ENCODE measurements at regions not wholly inside any gene's neighbourhood (a gene's known extent, or its start where the extent isn't known, plus 50 kb on each side); places are given as distances from the start of the nearest gene placed in this dataset.

GRCh38 chr10:90337316-90337715 lies 520.5 kb downstream of the HTR7 start:
- no peak for TF ChIP-seq HNF4A (conservative IDR thresholded peaks at IDR 0.05)
- TF ChIP-seq YY1 (IDR thresholded peaks at IDR 0.05): no peak
- TF ChIP-seq, protein P1, sequence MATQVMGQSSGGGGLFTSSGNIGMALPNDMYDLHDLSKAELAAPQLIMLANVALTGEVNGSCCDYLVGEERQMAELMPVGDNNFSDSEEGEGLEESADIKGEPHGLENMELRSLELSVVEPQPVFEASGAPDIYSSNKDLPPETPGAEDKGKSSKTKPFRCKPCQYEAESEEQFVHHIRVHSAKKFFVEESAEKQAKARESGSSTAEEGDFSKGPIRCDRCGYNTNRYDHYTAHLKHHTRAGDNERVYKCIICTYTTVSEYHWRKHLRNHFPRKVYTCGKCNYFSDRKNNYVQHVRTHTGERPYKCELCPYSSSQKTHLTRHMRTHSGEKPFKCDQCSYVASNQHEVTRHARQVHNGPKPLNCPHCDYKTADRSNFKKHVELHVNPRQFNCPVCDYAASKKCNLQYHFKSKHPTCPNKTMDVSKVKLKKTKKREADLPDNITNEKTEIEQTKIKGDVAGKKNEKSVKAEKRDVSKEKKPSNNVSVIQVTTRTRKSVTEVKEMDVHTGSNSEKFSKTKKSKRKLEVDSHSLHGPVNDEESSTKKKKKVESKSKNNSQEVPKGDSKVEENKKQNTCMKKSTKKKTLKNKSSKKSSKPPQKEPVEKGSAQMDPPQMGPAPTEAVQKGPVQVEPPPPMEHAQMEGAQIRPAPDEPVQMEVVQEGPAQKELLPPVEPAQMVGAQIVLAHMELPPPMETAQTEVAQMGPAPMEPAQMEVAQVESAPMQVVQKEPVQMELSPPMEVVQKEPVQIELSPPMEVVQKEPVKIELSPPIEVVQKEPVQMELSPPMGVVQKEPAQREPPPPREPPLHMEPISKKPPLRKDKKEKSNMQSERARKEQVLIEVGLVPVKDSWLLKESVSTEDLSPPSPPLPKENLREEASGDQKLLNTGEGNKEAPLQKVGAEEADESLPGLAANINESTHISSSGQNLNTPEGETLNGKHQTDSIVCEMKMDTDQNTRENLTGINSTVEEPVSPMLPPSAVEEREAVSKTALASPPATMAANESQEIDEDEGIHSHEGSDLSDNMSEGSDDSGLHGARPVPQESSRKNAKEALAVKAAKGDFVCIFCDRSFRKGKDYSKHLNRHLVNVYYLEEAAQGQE (IDR thresholded peaks at IDR 0.05): no peak
- TF ChIP-seq SP1 (IDR thresholded peaks at IDR 0.05): no peak
- no peak overlapping the region for H3K4me3 ChIP-seq (ENCODE audit: low read depth in 1 of 3, low read length in 3 of 3)
- H3K9me3 ChIP-seq (ENCODE audit: control insufficient read depth in 4 of 4, low read length in 3 of 4): no peaks in the 10 kb centered on the region
- H3K36me3 ChIP-seq (ENCODE audit: control insufficient read depth in 4 of 4, insufficient read depth in 3 of 4, low read depth in 1 of 4, low read length in 3 of 4): no peaks in the 10 kb centered on the region
- H3K9ac ChIP-seq (ENCODE audit: low read depth in 1 of 2, low read length in 2 of 2): no peak overlapping the region
- DNase-seq (ENCODE audit: low spot score): no peak
- H3K4me1 ChIP-seq (ENCODE audit: control insufficient read depth in 4 of 4, insufficient read depth in 4 of 4, low read length in 3 of 4): no peaks in the 10 kb centered on the region
- no peak overlapping the region for H3K27ac ChIP-seq (ENCODE audit: low read depth in 1 of 2, low read length in 2 of 2)
- no peaks in the 10 kb centered on the region for H3K27me3 ChIP-seq (ENCODE audit: control insufficient read depth in 4 of 4, insufficient read depth in 4 of 4, low read length in 3 of 4)
- 36% methylated on average over 1 of the region's 1 CpG for WGBS

- TF ChIP-seq, protein P2, sequence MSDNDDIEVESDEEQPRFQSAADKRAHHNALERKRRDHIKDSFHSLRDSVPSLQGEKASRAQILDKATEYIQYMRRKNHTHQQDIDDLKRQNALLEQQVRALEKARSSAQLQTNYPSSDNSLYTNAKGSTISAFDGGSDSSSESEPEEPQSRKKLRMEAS (IDR thresholded peaks at IDR 0.05): no peak
- no peak for TF ChIP-seq HNF4A (conservative IDR thresholded peaks at IDR 0.05)
- TF ChIP-seq, protein P3, sequence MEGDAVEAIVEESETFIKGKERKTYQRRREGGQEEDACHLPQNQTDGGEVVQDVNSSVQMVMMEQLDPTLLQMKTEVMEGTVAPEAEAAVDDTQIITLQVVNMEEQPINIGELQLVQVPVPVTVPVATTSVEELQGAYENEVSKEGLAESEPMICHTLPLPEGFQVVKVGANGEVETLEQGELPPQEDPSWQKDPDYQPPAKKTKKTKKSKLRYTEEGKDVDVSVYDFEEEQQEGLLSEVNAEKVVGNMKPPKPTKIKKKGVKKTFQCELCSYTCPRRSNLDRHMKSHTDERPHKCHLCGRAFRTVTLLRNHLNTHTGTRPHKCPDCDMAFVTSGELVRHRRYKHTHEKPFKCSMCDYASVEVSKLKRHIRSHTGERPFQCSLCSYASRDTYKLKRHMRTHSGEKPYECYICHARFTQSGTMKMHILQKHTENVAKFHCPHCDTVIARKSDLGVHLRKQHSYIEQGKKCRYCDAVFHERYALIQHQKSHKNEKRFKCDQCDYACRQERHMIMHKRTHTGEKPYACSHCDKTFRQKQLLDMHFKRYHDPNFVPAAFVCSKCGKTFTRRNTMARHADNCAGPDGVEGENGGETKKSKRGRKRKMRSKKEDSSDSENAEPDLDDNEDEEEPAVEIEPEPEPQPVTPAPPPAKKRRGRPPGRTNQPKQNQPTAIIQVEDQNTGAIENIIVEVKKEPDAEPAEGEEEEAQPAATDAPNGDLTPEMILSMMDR (IDR thresholded peaks at IDR 0.05; ENCODE audit: low read depth, low read length, missing input control): no peak
- TF ChIP-seq TAF1 (conservative IDR thresholded peaks at IDR 0.05): no peak
- TF ChIP-seq RXRA (IDR thresholded peaks at IDR 0.05): no peak
- TF ChIP-seq EGR1 (IDR thresholded peaks at IDR 0.05; ENCODE audit: low read depth in 2 of 2): no peak
- no peak for TF ChIP-seq SP1 (IDR thresholded peaks at IDR 0.05)
Observed at GRCh38 chr10:90342480-90342879, 515.4 kb downstream of the HTR7 start.

DNA sequence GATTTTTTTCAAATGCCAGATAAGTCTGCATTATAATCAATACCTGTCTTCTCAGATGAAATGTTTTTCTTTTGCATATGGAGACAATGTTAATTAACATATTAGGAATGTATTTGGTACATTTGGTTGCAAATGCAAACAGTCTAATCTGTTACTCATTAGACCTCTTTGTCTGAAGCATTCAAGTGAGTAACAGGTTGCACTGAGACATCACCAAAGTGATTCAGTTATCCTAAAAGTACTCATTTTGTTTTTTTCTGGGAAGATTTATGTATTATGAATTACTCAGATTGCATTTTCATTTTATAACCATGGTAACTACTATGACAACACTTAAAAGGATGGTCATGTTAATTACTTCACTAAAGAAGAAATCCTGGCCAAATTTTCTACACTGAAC lies 513.6 kb downstream of the HTR7 start:
- no peak for DNase-seq (ENCODE audit: low spot score)
- H3K9me3 ChIP-seq (ENCODE audit: control insufficient read depth in 4 of 4, low read length in 3 of 4): no peaks in the 10 kb centered on the region
- no peak overlapping the region for H3K9ac ChIP-seq (ENCODE audit: low read depth in 1 of 2, low read length in 2 of 2)
- no peaks in the 10 kb centered on the region for H3K27me3 ChIP-seq (ENCODE audit: control insufficient read depth in 4 of 4, insufficient read depth in 4 of 4, low read length in 3 of 4)
- H3K36me3 ChIP-seq (ENCODE audit: control insufficient read depth in 4 of 4, insufficient read depth in 3 of 4, low read depth in 1 of 4, low read length in 3 of 4): no peaks in the 10 kb centered on the region
- no peak overlapping the region for H3K27ac ChIP-seq (ENCODE audit: low read depth in 1 of 2, low read length in 2 of 2)
- no peak overlapping the region for H3K4me3 ChIP-seq (ENCODE audit: low read depth in 1 of 3, low read length in 3 of 3)
- no peaks in the 10 kb centered on the region for H3K4me1 ChIP-seq (ENCODE audit: control insufficient read depth in 4 of 4, insufficient read depth in 4 of 4, low read length in 3 of 4)
- TF ChIP-seq SP1 (IDR thresholded peaks at IDR 0.05) (no peak), HNF4A (conservative IDR thresholded peaks at IDR 0.05) (no peak), NR2F2 (IDR thresholded peaks at IDR 0.05) (no peak), GABPA (IDR thresholded peaks at IDR 0.05 in 1 of 2, conservative IDR thresholded peaks at IDR 0.05 in 1 of 2) (no peak), HNF4G (IDR thresholded peaks at IDR 0.05) (no peak), RAD21 (IDR thresholded peaks at IDR 0.05) (no peak), TAF1 (conservative IDR thresholded peaks at IDR 0.05) (no peak), JUND (IDR thresholded peaks at IDR 0.05) (no peak), FOXA1 (IDR thresholded peaks at IDR 0.05) (no peak)
- TF ChIP-seq, protein P2 (IDR thresholded peaks at IDR 0.05): no peak
- TF ChIP-seq, protein P1 (IDR thresholded peaks at IDR 0.05): no peak
- TF ChIP-seq, protein P3 (IDR thresholded peaks at IDR 0.05; ENCODE audit: low read depth, low read length, missing input control): no peak
- TF ChIP-seq, protein P4, sequence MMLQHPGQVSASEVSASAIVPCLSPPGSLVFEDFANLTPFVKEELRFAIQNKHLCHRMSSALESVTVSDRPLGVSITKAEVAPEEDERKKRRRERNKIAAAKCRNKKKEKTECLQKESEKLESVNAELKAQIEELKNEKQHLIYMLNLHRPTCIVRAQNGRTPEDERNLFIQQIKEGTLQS (IDR thresholded peaks at IDR 0.05): no peak

More at GRCh38 chr10:90342480-90342879, 515.4 kb downstream of the HTR7 start:
- no peaks in the 10 kb centered on the region for H3K36me3 ChIP-seq (ENCODE audit: control insufficient read depth in 4 of 4, insufficient read depth in 3 of 4, low read depth in 1 of 4, low read length in 3 of 4)
- H3K27ac ChIP-seq (ENCODE audit: low read depth in 1 of 2, low read length in 2 of 2): no peak overlapping the region
- no peak overlapping the region for H3K4me3 ChIP-seq (ENCODE audit: low read depth in 1 of 3, low read length in 3 of 3)
- H3K4me1 ChIP-seq (ENCODE audit: control insufficient read depth in 4 of 4, insufficient read depth in 4 of 4, low read length in 3 of 4): no peaks in the 10 kb centered on the region
- DNase-seq (ENCODE audit: low spot score): no peak
- no peaks in the 10 kb centered on the region for H3K9me3 ChIP-seq (ENCODE audit: control insufficient read depth in 4 of 4, low read length in 3 of 4)
- no peak overlapping the region for H3K9ac ChIP-seq (ENCODE audit: low read depth in 1 of 2, low read length in 2 of 2)
- H3K27me3 ChIP-seq (ENCODE audit: control insufficient read depth in 4 of 4, insufficient read depth in 4 of 4, low read length in 3 of 4): no peaks in the 10 kb centered on the region
